H1 (cell line): ENCODE measurements at regions not wholly inside any gene's neighbourhood (a gene's known extent, or its start where the extent isn't known, plus 50 kb on each side); places are given as distances from the start of the nearest gene placed in this dataset.

Experiments used
- CTCF ChIA-PET: fragments of 300-600 bp; sonication (Branson Sonifier 250); formaldehyde crosslinking; loops from one replicate; lab custom pipeline; 2021; ENCODE audit not compliant: partially characterized antibody; lab: Charles Lee
- POLR2A ChIA-PET: fragments of 300-600 bp; sonication (Branson Sonifier 250); formaldehyde crosslinking; loops from one replicate; lab custom pipeline; 2021; ENCODE audit warnings: inconsistent platforms; ENCODE audit not compliant: partially characterized antibody; lab: Charles Lee
- DNase-seq, 2 experiments: peaks; one replicate each; pipeline versions ENCODE4 v3.0.0 to v3.0.0-alpha.2; 2010 to 2022; ENCODE audit warnings: low spot score in 2 of 2, low read depth in 1 of 2, mixed read lengths in 1 of 2
- FAIRE-seq: peaks from 2 replicates; lab custom pipeline; 2011; peaks lifted over from hg19 to GRCh38; lab: Jason Lieb, UNC
- H2AFZ ChIP-seq: 2 replicates; pipeline ENCODE4 v1.8.1; 2012; ENCODE audit warnings: low read length, inconsistent platforms
- H2AK5ac ChIP-seq: 2 replicates; pipeline ENCODE4 v1.6.1; 2013; ENCODE audit warnings: low read depth, low read length
- H2BK120ac ChIP-seq: replicated peaks from 2 replicates; pipeline ENCODE3; 2013; ENCODE audit warnings: low read depth, low read length, inconsistent platforms
- H2BK12ac ChIP-seq: 2 replicates; pipeline ENCODE4 v1.6.1; 2013; ENCODE audit warnings: low read depth, low read length
- H2BK15ac ChIP-seq: 2 replicates; pipeline ENCODE4 v1.6.1; 2013; ENCODE audit warnings: low read length
- H2BK20ac ChIP-seq: 2 replicates; pipeline ENCODE4 v1.6.1; 2013; ENCODE audit warnings: low read length
- H2BK5ac ChIP-seq: 2 replicates; pipeline ENCODE4 v1.6.1; 2013; ENCODE audit warnings: low read depth, low read length
- H3K14ac ChIP-seq: 2 replicates; pipeline ENCODE4 v1.6.1; 2013; ENCODE audit warnings: inconsistent platforms; ENCODE audit not compliant: insufficient read length
- H3K18ac ChIP-seq: 2 replicates; pipeline ENCODE4 v1.6.1; 2013; ENCODE audit warnings: low read length; ENCODE audit errors: extremely low read depth
- H3K23ac ChIP-seq: 2 replicates; pipeline ENCODE4 v1.6.1; 2013; ENCODE audit warnings: inconsistent platforms; ENCODE audit not compliant: insufficient read length
- H3K23me2 ChIP-seq: 2 replicates; pipeline ENCODE4 v1.6.1; 2013; ENCODE audit warnings: low read depth, low read length
- H3K27ac ChIP-seq: 2 replicates; pipeline ENCODE4 v1.6.1; 2011; ENCODE audit warnings: low read depth, low read length, inconsistent platforms
- H3K27me3 ChIP-seq, 4 experiments: replicated peaks in 1 of 4; 1 replicate in 1 of 4; 2 replicates in 3 of 4; pipeline versions ENCODE4 v1.6.1 to v1.8.1; 2011 to 2013; ENCODE audit warnings: low read length in 3 of 4, mild to moderate bottlenecking in 3 of 4, inconsistent platforms in 2 of 4, mixed read lengths in 2 of 4, moderate library complexity in 1 of 4; ENCODE audit not compliant: control insufficient read depth in 3 of 4, insufficient read depth in 3 of 4; ENCODE audit errors: extremely low read depth in 1 of 4
- H3K36me3 ChIP-seq, 4 experiments: 2 replicates each; pipeline versions ENCODE4 v1.6.1 to v1.8.1; 2011 to 2013; ENCODE audit warnings: mild to moderate bottlenecking in 4 of 4, low read length in 3 of 4, moderate library complexity in 2 of 4, control low read depth in 1 of 4, inconsistent platforms in 1 of 4; ENCODE audit not compliant: insufficient read depth in 4 of 4, control insufficient read depth in 2 of 4
- H3K4ac ChIP-seq: replicated peaks from 2 replicates; pipeline ENCODE3; 2013; ENCODE audit warnings: low read length, low read depth, mixed read lengths, inconsistent platforms; ENCODE audit not compliant: insufficient read length
- H3K4me1 ChIP-seq, 4 experiments: replicated peaks in 1 of 4; 1 replicate in 1 of 4; 2 replicates in 3 of 4; pipeline versions ENCODE4 v1.6.1 to v1.8.1; 2011 to 2013; ENCODE audit warnings: low read length in 3 of 4, inconsistent platforms in 2 of 4, mixed read lengths in 1 of 4; ENCODE audit not compliant: insufficient read depth in 4 of 4, control insufficient read depth in 3 of 4
- H3K4me2 ChIP-seq, 2 experiments: 2 replicates each; pipeline versions ENCODE4 v1.6.1 to v1.8.1; 2011 to 2013; ENCODE audit warnings: low read depth in 2 of 2, low read length in 2 of 2, control low read depth in 1 of 2, inconsistent platforms in 1 of 2, mild to moderate bottlenecking in 1 of 2; ENCODE audit not compliant: insufficient read depth in 1 of 2
- H3K4me3 ChIP-seq, 4 experiments: fragments of 200-600, 300-600 bp in 1 of 4; sonication (generic), shearing (Covaris generic), sonication (Bioruptor Twin) in 1 of 4; 2 replicates each; pipeline versions ENCODE4 v1.5.1 to v1.8.1; 2011 to 2016; ENCODE audit warnings: low read length in 4 of 4, low read depth in 3 of 4, control low read depth in 2 of 4, inconsistent platforms in 2 of 4, mild to moderate bottlenecking in 2 of 4, mixed read lengths in 1 of 4, moderate library complexity in 1 of 4; ENCODE audit not compliant: insufficient read depth in 2 of 4; ENCODE audit errors: extremely low read depth in 1 of 4
- H3K56ac ChIP-seq: replicated peaks from 2 replicates; pipeline ENCODE3; 2013; ENCODE audit warnings: low read depth, mild to moderate bottlenecking, mixed read lengths, low read length, inconsistent platforms; ENCODE audit not compliant: insufficient read length
- H3K79me1 ChIP-seq: 2 replicates; pipeline ENCODE4 v1.6.1; 2013; ENCODE audit warnings: low read depth, low read length, control low read depth
- H3K79me2 ChIP-seq, 2 experiments: 2 replicates each; pipeline versions ENCODE4 v1.6.1 to v1.8.1; 2012 to 2013; ENCODE audit warnings: low read length in 2 of 2, mild to moderate bottlenecking in 2 of 2, inconsistent platforms in 1 of 2; ENCODE audit not compliant: insufficient read depth in 2 of 2, control insufficient read depth in 1 of 2
- H3K9ac ChIP-seq, 4 experiments: replicated peaks in 1 of 4; 1 replicate in 1 of 4; 2 replicates in 3 of 4; pipeline versions ENCODE4 v1.6.1 to v1.8.1; 2011 to 2013; ENCODE audit warnings: low read depth in 3 of 4, low read length in 3 of 4, control low read depth in 2 of 4, mild to moderate bottlenecking in 2 of 4, moderate library complexity in 2 of 4, inconsistent platforms in 1 of 4; ENCODE audit errors: extremely low read depth in 1 of 4
- H3K9me3 ChIP-seq, 2 experiments: 2 replicates each; pipeline versions ENCODE4 v1.6.1 to v1.8.1; 2012 to 2013; ENCODE audit warnings: mild to moderate bottlenecking in 2 of 2, moderate library complexity in 2 of 2, control low read depth in 1 of 2, inconsistent platforms in 1 of 2, low read depth in 1 of 2, low read length in 1 of 2, mixed read lengths in 1 of 2; ENCODE audit not compliant: insufficient read depth in 2 of 2
- H4K20me1 ChIP-seq, 2 experiments: replicated peaks in 1 of 2; 2 replicates each; pipeline versions ENCODE3 to v1.8.1; 2011 to 2013; ENCODE audit warnings: inconsistent platforms in 2 of 2, low read length in 2 of 2, mild to moderate bottlenecking in 1 of 2; ENCODE audit not compliant: insufficient read depth in 2 of 2, control insufficient read depth in 1 of 2
- H4K5ac ChIP-seq: 2 replicates; pipeline ENCODE4 v1.6.1; 2013; ENCODE audit warnings: low read length, low read depth, mixed read lengths, inconsistent platforms; ENCODE audit not compliant: insufficient read length
- H4K8ac ChIP-seq: 2 replicates; pipeline ENCODE4 v1.8.0; 2013; ENCODE audit warnings: mild to moderate bottlenecking, moderate library complexity, low read length, inconsistent platforms; ENCODE audit not compliant: insufficient read depth; ENCODE audit errors: extremely low read depth
- H4K91ac ChIP-seq: replicated peaks from 2 replicates; pipeline ENCODE3; 2013; ENCODE audit warnings: low read length, mixed read lengths, inconsistent platforms; ENCODE audit not compliant: insufficient read length
- CEBPB ChIP-seq: IDR thresholded peaks from 2 replicates; pipeline ENCODE4 v1.6.1; 2012; ENCODE audit warnings: low read depth, low read length
- EP300 ChIP-seq, 2 experiments: IDR thresholded peaks; 1 replicate in 1 of 2; 2 replicates in 1 of 2; pipeline ENCODE4 v1.6.1; 2011 to 2012; ENCODE audit warnings: low read depth in 2 of 2, low read length in 2 of 2, mild to moderate bottlenecking in 2 of 2, borderline replicate concordance in 1 of 2, inconsistent platforms in 1 of 2, moderate library complexity in 1 of 2

DNA sequence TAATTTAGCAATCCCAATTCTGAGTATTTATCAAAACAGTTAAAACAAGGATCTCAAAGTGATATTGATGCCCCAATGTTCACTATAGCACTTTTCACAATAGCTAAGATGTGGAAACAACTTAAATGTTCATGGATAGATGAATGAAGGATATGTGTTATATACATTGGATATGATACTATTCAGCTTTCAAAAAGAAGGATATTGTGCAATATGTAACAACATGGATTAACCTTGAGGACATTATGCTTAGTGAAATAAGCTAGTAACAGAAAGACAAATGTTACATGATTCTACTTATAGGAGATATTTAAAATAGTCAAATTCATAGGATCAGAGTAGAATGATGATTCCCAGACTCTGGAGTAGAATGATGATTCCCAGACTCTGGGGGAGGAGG lies 78.0 kb downstream of the INSIG2 start:
- no peak overlapping the region for H3K14ac ChIP-seq
- no peak overlapping the region for H2BK20ac ChIP-seq
- no peak overlapping the region for H2BK12ac ChIP-seq
- H4K91ac ChIP-seq: no peak overlapping the region
- H3K79me1 ChIP-seq: no peaks in the 10 kb centered on the region
- no peak overlapping the region for H3K4me2 ChIP-seq
- H3K36me3 ChIP-seq: no peaks in the 10 kb centered on the region
- H2BK15ac ChIP-seq: no peak overlapping the region
- CTCF ChIA-PET: interaction anchor here (0.6 to 1.5 kb wide), 3 partner anchors 9 to 37 kb away, joined by 3 to 5 read pairs (median 4); no protein-coding TSS in a partner anchor
- no peaks in the 10 kb centered on the region; a peak in 1 of 4 replicates for H3K9me3 ChIP-seq
- H3K9ac ChIP-seq: no peak overlapping the region
- no peaks in the 10 kb centered on the region for H3K27me3 ChIP-seq
- no peak overlapping the region for H3K4me3 ChIP-seq
- H2BK5ac ChIP-seq: no peak overlapping the region
- H4K20me1 ChIP-seq: no peaks in the 10 kb centered on the region
- H4K5ac ChIP-seq: no peak overlapping the region
- H3K4ac ChIP-seq: no peak overlapping the region
- no peak overlapping the region for H3K23ac ChIP-seq
- no peak overlapping the region for H4K8ac ChIP-seq
- no peak overlapping the region for H2AFZ ChIP-seq
- H3K23me2 ChIP-seq: no peaks in the 10 kb centered on the region
- no peak overlapping the region for H3K27ac ChIP-seq
- no peak overlapping the region for H3K56ac ChIP-seq
- H2BK120ac ChIP-seq: no peak overlapping the region
- no peak overlapping the region for H3K18ac ChIP-seq
- POLR2A ChIA-PET: no interaction called here
- DNase-seq (no peak), FAIRE-seq (no peak)
- TF ChIP-seq EP300 (IDR thresholded peaks at IDR 0.05; ENCODE audit: borderline replicate concordance in 1 of 2, low read depth in 2 of 2, low read length in 2 of 2): no peak
- TF ChIP-seq CEBPB: peak; percentile 33; the same call in 1 of the 2 replicates
- no peak overlapping the region for H2AK5ac ChIP-seq
- no peaks in the 10 kb centered on the region for H3K4me1 ChIP-seq
- no peaks in the 10 kb centered on the region for H3K79me2 ChIP-seq
